Gastroesophageal sphincter (tissue), 4 donors: ENCODE measurements at regions not wholly inside any gene's neighbourhood (a gene's known extent, or its start where the extent isn't known, plus 50 kb on each side); places are given as distances from the start of the nearest gene placed in this dataset.

Experiments used
- ATAC-seq: fragments of 150-250 bp; one replicate; pipeline ENCODE4 v1.9.1; 2016; ENCODE audit warnings: mild to moderate bottlenecking, moderate library complexity
- H3K27ac ChIP-seq, 4 donors: fragments of 200-600 bp; sonication (generic) in 3 of 4; 1 replicate in 3 of 4; 2 replicates in 1 of 4; pipeline ENCODE4 v1.5.1; 2016 to 2019
- H3K27me3 ChIP-seq: fragments of 200-600 bp; sonication (generic); one replicate; pipeline ENCODE4 v1.5.1; 2019
- H3K36me3 ChIP-seq, 2 donors: fragments of 200-600 bp; sonication (generic); one replicate each; pipeline ENCODE4 v1.5.1; 2019; ENCODE audit warnings: control low read depth in 1 of 2
- H3K4me1 ChIP-seq, 3 donors: fragments of 200-600 bp; sonication (generic); 1 replicate in 2 of 3; 2 replicates in 1 of 3; pipeline ENCODE4 v1.5.1; 2016 to 2019; ENCODE audit warnings: control low read depth in 2 of 3
- H3K4me3 ChIP-seq, 2 donors: fragments of 200-600 bp; sonication (generic); one replicate each; pipeline ENCODE4 v1.5.1; 2019; ENCODE audit warnings: mild to moderate bottlenecking in 1 of 2, moderate library complexity in 1 of 2
- H3K9me3 ChIP-seq, 3 donors: fragments of 200-600 bp; sonication (generic); one replicate each; pipeline ENCODE4 v1.5.1; 2017 to 2019; ENCODE audit warnings: control low read depth in 2 of 3
- CTCF ChIP-seq, 4 experiments: fragments of 200-600 bp in 2 of 4; fragments of 450-650 bp in 2 of 4; sonication (generic) in 1 of 4; IDR thresholded peaks; one replicate each; pipeline ENCODE4 v1.5.1; 2017 to 2019; ENCODE audit warnings: antibody characterized with exemption in 4 of 4, mild to moderate bottlenecking in 2 of 4, moderate library complexity in 2 of 4
- EP300 ChIP-seq: sonication (generic); formaldehyde crosslinking; IDR thresholded peaks from one replicate; pipeline ENCODE4 v1.6.1; 2017; ENCODE audit warnings: antibody characterized with exemption, mild to moderate bottlenecking
- POLR2A ChIP-seq, 2 donors: fragments of 450-650 bp; IDR thresholded peaks; one replicate each; pipeline ENCODE4 v1.6.1; 2017; ENCODE audit warnings: antibody characterized with exemption in 2 of 2, mild to moderate bottlenecking in 2 of 2, moderate library complexity in 1 of 2
- POLR2AphosphoS5 ChIP-seq: sonication (generic); formaldehyde crosslinking; IDR thresholded peaks from one replicate; pipeline ENCODE4 v1.6.1; 2017; ENCODE audit warnings: antibody characterized with exemption
- WGBS, 2 donors: methylation state at CpG; one replicate each; pipeline ENCODE4 v1.1.5; 2018; ENCODE audit warnings: low coverage in 1 of 2; 5-methylcytosine and 5-hydroxymethylcytosine counted together

- Histone ChIP-seq H3K4me1 (no peaks in the 10 kb centered on the region), H3K27me3 (no peaks in the 10 kb centered on the region), H3K4me3 (no peak overlapping the region), H3K9me3 (no peaks in the 10 kb centered on the region), H3K27ac (no peak overlapping the region), H3K36me3 (no peaks in the 10 kb centered on the region)
- TF ChIP-seq CTCF (IDR thresholded peaks at IDR 0.05) = no peak
- TF ChIP-seq EP300 = no peak
- no peak for TF ChIP-seq POLR2A (IDR thresholded peaks at IDR 0.05)
- no peak for TF ChIP-seq POLR2AphosphoS5
- no peak for ATAC-seq
Measured at GRCh38 chr4:62940229-62940628, 1469.0 kb downstream of the TECRL start.

GRCh38 chr4:62930884-62931283, 1478.4 kb downstream of the TECRL start:
- Histone ChIP-seq H3K4me3 (no peak overlapping the region), H3K4me1 (no peaks in the 10 kb centered on the region), H3K27ac (no peak overlapping the region), H3K9me3 (no peaks in the 10 kb centered on the region), H3K36me3 (no peaks in the 10 kb centered on the region), H3K27me3 (no peaks in the 10 kb centered on the region)
- no peak for TF ChIP-seq CTCF (IDR thresholded peaks at IDR 0.05)
- TF ChIP-seq POLR2A (IDR thresholded peaks at IDR 0.05) = no peak
- TF ChIP-seq POLR2AphosphoS5 = no peak
- TF ChIP-seq EP300 = no peak
- no peak for ATAC-seq
- WGBS, 2 donors = 36% methylated on average over 1 of the region's 1 CpG; no CpG with 5 or more reads in 1 of the 2 donors

- Histone ChIP-seq H3K4me1 (no peaks in the 10 kb centered on the region), H3K27me3 (no peaks in the 10 kb centered on the region), H3K4me3 (no peak overlapping the region), H3K36me3 (no peaks in the 10 kb centered on the region), H3K9me3 (no peaks in the 10 kb centered on the region), H3K27ac (no peak overlapping the region)
- TF ChIP-seq POLR2AphosphoS5 (no peak), POLR2A (IDR thresholded peaks at IDR 0.05) (no peak), EP300 (no peak)
- ATAC-seq = no peak
- 64 to 93% methylated on average over 3 of the region's 3 CpGs for WGBS, 2 donors
Measured at GRCh38 chr4:62928483-62928882, 1480.8 kb downstream of the TECRL start.

- no peak for TF ChIP-seq CTCF (IDR thresholded peaks at IDR 0.05)
- no peak for TF ChIP-seq POLR2A (IDR thresholded peaks at IDR 0.05)
- no peak for TF ChIP-seq EP300
- no peak for TF ChIP-seq POLR2AphosphoS5
- Histone ChIP-seq H3K9me3 (no peaks in the 10 kb centered on the region), H3K36me3 (no peaks in the 10 kb centered on the region), H3K27me3 (no peaks in the 10 kb centered on the region), H3K4me3 (no peak overlapping the region), H3K27ac (no peak overlapping the region), H3K4me1 (no peaks in the 10 kb centered on the region)
- 59 to 67% methylated on average over 2 to 3 of the region's 3 CpGs for WGBS, 2 donors
- ATAC-seq = no peak
Measured at GRCh38 chr4:62927574-62927973, 1481.7 kb downstream of the TECRL start.

- 77 to 79% methylated on average over 4 of the region's 4 CpGs for WGBS, 2 donors
Measured at GRCh38 chr4:62923783-62924182, 1485.5 kb downstream of the TECRL start.

GRCh38 chr4:62917649-62918048, 1491.6 kb downstream of the TECRL start:
- no peak for TF ChIP-seq CTCF (IDR thresholded peaks at IDR 0.05)
- no peak for TF ChIP-seq EP300
- no peak for TF ChIP-seq POLR2AphosphoS5
- TF ChIP-seq POLR2A (IDR thresholded peaks at IDR 0.05) = no peak
- no peaks in the 10 kb centered on the region for H3K9me3 ChIP-seq
- ATAC-seq = no peak
- H3K27me3 ChIP-seq = no peaks in the 10 kb centered on the region
- WGBS, 2 donors = 63 to 78% methylated on average over 2 of the region's 2 CpGs
- H3K4me3 ChIP-seq = no peak overlapping the region
- H3K4me1 ChIP-seq = no peaks in the 10 kb centered on the region
- H3K36me3 ChIP-seq = no peaks in the 10 kb centered on the region
- H3K27ac ChIP-seq = no peak overlapping the region

More at GRCh38 chr4:62923783-62924182, 1485.5 kb downstream of the TECRL start:
- no peaks in the 10 kb centered on the region for H3K36me3 ChIP-seq
- H3K9me3 ChIP-seq = no peaks in the 10 kb centered on the region
- ATAC-seq = no peak
- TF ChIP-seq POLR2AphosphoS5 = no peak
- H3K4me3 ChIP-seq = no peak overlapping the region
- H3K27me3 ChIP-seq = no peaks in the 10 kb centered on the region
- H3K4me1 ChIP-seq = no peaks in the 10 kb centered on the region
- no peak overlapping the region for H3K27ac ChIP-seq
